HepG2 (cell line): ENCODE measurements at regions not wholly inside any gene's neighbourhood (a gene's known extent, or its start where the extent isn't known, plus 50 kb on each side); places are given as distances from the start of the nearest gene placed in this dataset.

Source experiments
- ATAC-seq: fragments of 200-7000 bp; cut with Tn5 transposase; 3 replicates; pipeline ENCODE4 v1.9.1; 2020; ENCODE audit warnings: mild to moderate bottlenecking, moderate library complexity
- BruUV-seq: library from RNA; stranded (reverse); fragments of 400-500 nt; replicated peaks from 2 replicates; lab custom pipeline; 2021; lab: Mats Ljungman, UMichigan
- CTCF ChIA-PET: fragments of 300-600 bp; formaldehyde crosslinking; extraction: SDS; loops from one replicate; lab custom pipeline; 2021; ENCODE audit warnings: low total read pairs, inconsistent platforms, low intra/inter-chr PET ratio; lab: Yijun Ruan, JAX
- POLR2A ChIA-PET: fragments of 350-600 bp; sonication (Branson Sonifier 250); formaldehyde crosslinking; loops from one replicate; lab custom pipeline; 2020; ENCODE audit warnings: antibody characterized with exemption, inconsistent platforms; lab: Yijun Ruan, JAX
- DNase-seq: peaks from one replicate; pipeline ENCODE4 v3.0.0-alpha.2; 2015; ENCODE audit warnings: low spot score
- FAIRE-seq: peaks from 3 replicates; lab custom pipeline; 2011; peaks lifted over from hg19 to GRCh38; lab: Jason Lieb, UNC
- H2AFZ ChIP-seq: one replicate; pipeline ENCODE4 v1.6.1; 2011; ENCODE audit warnings: low read length, inconsistent platforms
- H3K27ac ChIP-seq: fragments of 300-600 bp; 3 replicates; pipeline ENCODE4 v1.8.0; 2011; ENCODE audit warnings: mixed run types, mild to moderate bottlenecking, mixed read lengths, low read length, inconsistent platforms; ENCODE audit not compliant: insufficient read depth; ENCODE audit errors: extremely low read length
- H3K27me3 ChIP-seq, 2 experiments: fragments of 200-600 bp in 1 of 2; 2 replicates in 1 of 2; 3 replicates in 1 of 2; pipeline versions ENCODE4 v1.6.0 to v1.8.0; 2011; ENCODE audit warnings: low read length in 2 of 2, mild to moderate bottlenecking in 2 of 2, moderate library complexity in 2 of 2, inconsistent platforms in 1 of 2; ENCODE audit not compliant: insufficient read depth in 2 of 2, control insufficient read depth in 1 of 2
- H3K36me3 ChIP-seq, 2 experiments: fragments of 200-600 bp in 1 of 2; replicated peaks in 1 of 2; 2 replicates in 1 of 2; 3 replicates in 1 of 2; pipeline versions ENCODE4 v1.5.1 to v1.8.0; 2011; ENCODE audit warnings: low read length in 2 of 2, inconsistent platforms in 1 of 2; ENCODE audit not compliant: insufficient read depth in 2 of 2, control insufficient read depth in 1 of 2
- H3K4me1 ChIP-seq: 2 replicates; pipeline ENCODE4 v1.5.1; 2012; ENCODE audit warnings: low read length, inconsistent platforms; ENCODE audit not compliant: insufficient read depth
- H3K4me2 ChIP-seq: 2 replicates; pipeline ENCODE4 v1.6.0; 2011; ENCODE audit warnings: low read depth, low read length, inconsistent platforms
- H3K4me3 ChIP-seq, 3 experiments: fragments of 200-600 bp in 1 of 3; sonication (generic), shearing (Covaris generic) in 1 of 3; replicated peaks in 1 of 3; 2 replicates each; pipeline ENCODE4 v1.5.1; 2011 to 2016; ENCODE audit warnings: low read length in 3 of 3, inconsistent platforms in 2 of 3, low read depth in 2 of 3, mild to moderate bottlenecking in 2 of 3, control low read depth in 1 of 3, mixed read lengths in 1 of 3; ENCODE audit not compliant: insufficient read depth in 1 of 3
- H3K79me2 ChIP-seq: one replicate; pipeline ENCODE4 v1.6.1; 2011; ENCODE audit warnings: low read length, inconsistent platforms; ENCODE audit not compliant: insufficient read depth
- H3K9ac ChIP-seq: 2 replicates; pipeline ENCODE4 v1.6.0; 2011; ENCODE audit warnings: mild to moderate bottlenecking, low read depth, low read length, inconsistent platforms; ENCODE audit not compliant: insufficient read depth
- H3K9me3 ChIP-seq: 2 replicates; pipeline ENCODE4 v1.5.1; 2012; ENCODE audit warnings: mild to moderate bottlenecking, low read length
- H4K20me1 ChIP-seq: 2 replicates; pipeline ENCODE4 v1.6.0; 2011; ENCODE audit warnings: inconsistent platforms, mild to moderate bottlenecking, low read length, moderate library complexity; ENCODE audit not compliant: insufficient read depth
- DMTF1 ChIP-seq: sonication (generic); formaldehyde crosslinking; IDR thresholded peaks from 2 replicates; pipeline ENCODE4 v1.4.0; 2020; ENCODE audit warnings: mild to moderate bottlenecking, missing genetic modification reagents
- ZEB1 ChIP-seq: IDR thresholded peaks from 2 replicates; pipeline ENCODE4 v1.6.1; 2012; ENCODE audit warnings: mild to moderate bottlenecking, low read depth, inconsistent platforms; ENCODE audit not compliant: insufficient replicate concordance
- ZMYM3 ChIP-seq: sonication (generic); formaldehyde crosslinking; IDR thresholded peaks from 2 replicates; pipeline ENCODE4 v1.5.1; 2020; ENCODE audit warnings: mild to moderate bottlenecking, missing genetic modification reagents
- ZNF451 ChIP-seq: sonication (generic); formaldehyde crosslinking; IDR thresholded peaks from 2 replicates; pipeline ENCODE4 v1.5.0; 2020; ENCODE audit warnings: mild to moderate bottlenecking, missing genetic modification reagents
- ZNF569 ChIP-seq: sonication (generic); formaldehyde crosslinking; IDR thresholded peaks from 2 replicates; pipeline ENCODE4 v1.5.0; 2020; ENCODE audit warnings: mild to moderate bottlenecking, missing genetic modification reagents, moderate library complexity, borderline replicate concordance
- WGBS: methylation state at CpG from one replicate; pipeline ENCODE4 v1.1.6; 2017; ENCODE audit warnings: low lambda C conversion rate; 5-methylcytosine and 5-hydroxymethylcytosine counted together
- in situ Hi-C: cut with HindIII; loops from 2 replicates; pipeline ENCODE4 v1.10.0; 2017; ENCODE audit warnings: low pct_unique_long_range_greater_than_20kb; ENCODE audit not compliant: extremely low pct_ligation_motif_present
- intact Hi-C: fragments of 100-400 bp; cut with micrococcal nuclease; formaldehyde crosslinking; loops from one replicate; pipeline ENCODE4 v1.10.0; 2022; ENCODE audit not compliant: unreplicated experiment

- no peak overlapping the region for H3K27ac ChIP-seq
- no peak for DNase-seq
- H3K4me1 ChIP-seq, result peaks cover 22% of the 10 kb centered on the region
- H3K4me3 ChIP-seq, result no peak overlapping the region
- H3K36me3 ChIP-seq, result no peaks in the 10 kb centered on the region
- in situ Hi-C loops, result no loop called here
- POLR2A ChIA-PET, result no interaction called here
- CTCF ChIA-PET, result no interaction called here
- no peak for FAIRE-seq
- no peak overlapping the region for H2AFZ ChIP-seq
- H3K9me3 ChIP-seq, result no peaks in the 10 kb centered on the region
- peaks cover 9 to 52% of the 10 kb centered on the region in 2 experiments; a peak in 4 of 5 replicates for H3K27me3 ChIP-seq
- BruUV-seq, result no TSS peak
- H4K20me1 ChIP-seq, result 0 out of 2 replicates have a peak, but pooled peaks cover 2% of the 10 kb centered on the region
- H3K4me2 ChIP-seq, result no peak overlapping the region
- no peaks in the 10 kb centered on the region for H3K79me2 ChIP-seq
- H3K9ac ChIP-seq, result no peak overlapping the region
- ATAC-seq, result no peak
- intact Hi-C loops, result no loop called here
- 32% methylated on average over 11 of the region's 11 CpGs for WGBS
- TF ChIP-seq ZNF451 (CRISPR knock-in tag) (no peak), ZMYM3 (CRISPR knock-in tag) (no peak), ZEB1 (no peak), DMTF1 (CRISPR knock-in tag) (no peak), ZNF569 (CRISPR knock-in tag) (no peak)
Measured at GRCh38 chr3:126292318-126293070, 64.7 kb downstream of the KLF15 start.
